Mucosa of descending colon (tissue), 3 donors: ENCODE measurements at regions not wholly inside any gene's neighbourhood (a gene's known extent, or its start where the extent isn't known, plus 50 kb on each side); places are given as distances from the start of the nearest gene placed in this dataset.

Source experiments
- ATAC-seq: fragments of 200-7000 bp; cut with Tn5 transposase; one replicate; pipeline ENCODE4 v1.9.1; 2020; ENCODE audit warnings: mild to moderate bottlenecking, moderate library complexity
- DNase-seq, 3 donors: peaks; one replicate each; pipeline ENCODE4 v3.0.0-alpha.2; 2020
- H3K36me3 ChIP-seq: fragments of 200-600 bp; one replicate; pipeline ENCODE4 v1.8.0; 2021; ENCODE audit warnings: low read depth, mild to moderate bottlenecking
- H3K4me1 ChIP-seq: fragments of 200-600 bp; one replicate; pipeline ENCODE4 v1.8.0; 2021; ENCODE audit warnings: low read depth, mild to moderate bottlenecking
- H3K4me3 ChIP-seq: fragments of 200-600 bp; one replicate; pipeline ENCODE4 v1.8.0; 2021; ENCODE audit warnings: mild to moderate bottlenecking
- H3K9me3 ChIP-seq: fragments of 200-600 bp; one replicate; pipeline ENCODE4 v1.8.0; 2021; ENCODE audit warnings: mild to moderate bottlenecking
- CTCF ChIP-seq: fragments of 200-600 bp; IDR thresholded peaks from one replicate; pipeline ENCODE4 v1.8.0; 2022; ENCODE audit warnings: antibody characterized with exemption, mild to moderate bottlenecking
- intact Hi-C, 2 donors: fragments of 100-400 bp; cut with DNase I in 1 of 2; cut with micrococcal nuclease in 1 of 2; formaldehyde crosslinking; loops; one replicate each; pipeline versions ENCODE4 v1.11.0 to v1.11.1; 2022; cut with DNase I, micrococcal nuclease
- donor health status: DM: no; HTN: no; CAD: no; lungs with moderate emphysema.
- donor health status: DM: no; HTN: no; CAD: no.
- donor health status: DM: no; HTN: yes; CAD: no.

- no peak for TF ChIP-seq CTCF
- intact Hi-C loops: no loop called here
These were observed 465.8 kb upstream of the PODXL start for GRCh38 chr7:132022188-132022587.

GRCh38 chr7:132019703-132020102, 463.3 kb upstream of the PODXL start:
- intact Hi-C loops: no loop called here
- Histone ChIP-seq H3K4me1 (no peaks in the 10 kb centered on the region), H3K36me3 (no peaks in the 10 kb centered on the region), H3K9me3 (no peaks in the 10 kb centered on the region), H3K4me3 (no peak overlapping the region)
- DNase-seq (peak in 1 of 3 donors; percentile 44), ATAC-seq (peak; percentile 75)
- no peak for TF ChIP-seq CTCF

More at GRCh38 chr7:132022188-132022587, 465.8 kb upstream of the PODXL start:
- H3K9me3 ChIP-seq: no peaks in the 10 kb centered on the region
- ATAC-seq (no peak), DNase-seq (no peak)
- no peak overlapping the region for H3K4me3 ChIP-seq
- H3K4me1 ChIP-seq: no peaks in the 10 kb centered on the region
- H3K36me3 ChIP-seq: no peaks in the 10 kb centered on the region

- Histone ChIP-seq H3K36me3 (no peaks in the 10 kb centered on the region), H3K4me1 (no peaks in the 10 kb centered on the region), H3K4me3 (no peak overlapping the region), H3K9me3 (no peaks in the 10 kb centered on the region)
- peak in 1 of 3 donors; percentile 14 for DNase-seq
- intact Hi-C loops: no loop called here
- TF ChIP-seq CTCF: no peak
- ATAC-seq: peak; percentile 96
These were observed 453.4 kb upstream of the PODXL start for GRCh38 chr7:132009778-132010177.

GRCh38 chr7:132004529-132004928, 448.1 kb upstream of the PODXL start:
- TF ChIP-seq CTCF: no peak
- ATAC-seq (no peak), DNase-seq (no peak)
- no peaks in the 10 kb centered on the region for H3K4me1 ChIP-seq
- H3K9me3 ChIP-seq: no peaks in the 10 kb centered on the region
- H3K4me3 ChIP-seq: no peak overlapping the region
- intact Hi-C loops: no loop called here
- H3K36me3 ChIP-seq: no peaks in the 10 kb centered on the region

- no peak for ATAC-seq
- intact Hi-C loops: no loop called here
- Histone ChIP-seq H3K4me1 (no peaks in the 10 kb centered on the region), H3K4me3 (no peak overlapping the region), H3K36me3 (no peaks in the 10 kb centered on the region), H3K9me3 (no peaks in the 10 kb centered on the region)
- TF ChIP-seq CTCF: no peak
- no peak for DNase-seq
These were observed 446.0 kb upstream of the PODXL start for GRCh38 chr7:132002343-132002968.

- H3K36me3 ChIP-seq: no peaks in the 10 kb centered on the region
- DNase-seq (no peak), ATAC-seq (no peak)
- H3K4me3 ChIP-seq: no peak overlapping the region
- intact Hi-C loops: no loop called here
- TF ChIP-seq CTCF: no peak
- no peaks in the 10 kb centered on the region for H3K9me3 ChIP-seq
- H3K4me1 ChIP-seq: no peaks in the 10 kb centered on the region
These were observed 444.7 kb upstream of the PODXL start for GRCh38 chr7:132001146-132001545.
